ENCODE measurements at regions not wholly inside any gene's neighbourhood (a gene's known extent, or its start where the extent isn't known, plus 50 kb on each side); places are given as distances from the start of the nearest gene placed in this dataset.

GRCh38 chr21:23541571-23541970 lies 2065.7 kb downstream of the MRPL39 start:
- no peak overlapping the region for H3K27ac ChIP-seq (ENCODE audit: low read length)
- no peaks in the 10 kb centered on the region for H3K79me2 ChIP-seq (replicated peaks; ENCODE audit: insufficient read depth, low read length)
- no peak overlapping the region for H3K9ac ChIP-seq (ENCODE audit: low read length)
- no peaks in the 10 kb centered on the region for H3K9me2 ChIP-seq (ENCODE audit: insufficient read depth, low read length)
- TF ChIP-seq REST (IDR thresholded peaks at IDR 0.05; ENCODE audit: borderline replicate concordance) (no peak), MXI1 (conservative IDR thresholded peaks at IDR 0.05; ENCODE audit: poor library complexity, severe bottlenecking) (no peak), POLR2AphosphoS5 (IDR thresholded peaks at IDR 0.05) (no peak), TAF1 (IDR thresholded peaks at IDR 0.05; ENCODE audit: low read depth) (no peak), EP300 (conservative IDR thresholded peaks at IDR 0.05; ENCODE audit: poor library complexity, severe bottlenecking) (no peak), RAD21 (conservative IDR thresholded peaks at IDR 0.05) (no peak), SMC3 (conservative IDR thresholded peaks at IDR 0.05; ENCODE audit: poor library complexity) (no peak), EZH2 (IDR thresholded peaks at IDR 0.05; ENCODE audit: borderline replicate concordance, insufficient read depth, low read length, poor library complexity, severe bottlenecking) (no peak), CTCF (IDR thresholded peaks at IDR 0.05; ENCODE audit: poor library complexity, severe bottlenecking) (no peak)
- no peak overlapping the region for H2AFZ ChIP-seq (ENCODE audit: low read depth, low read length)
- no peaks in the 10 kb centered on the region for H4K20me1 ChIP-seq (ENCODE audit: insufficient read depth)
- no peaks in the 10 kb centered on the region for H3K27me3 ChIP-seq (ENCODE audit: insufficient read depth, low read depth, low read length)
- H3F3A ChIP-seq (ENCODE audit: insufficient read depth, low read length, poor library complexity, severe bottlenecking), result no peaks in the 10 kb centered on the region
- no peak overlapping the region for H3K4me3 ChIP-seq (ENCODE audit: low read length)
- H3K9me3 ChIP-seq (ENCODE audit: low read length), result no peaks in the 10 kb centered on the region
- H3K4me2 ChIP-seq (ENCODE audit: low read length), result no peak overlapping the region
- no peaks in the 10 kb centered on the region for H3K36me3 ChIP-seq (ENCODE audit: insufficient read depth, low read length)

DNA sequence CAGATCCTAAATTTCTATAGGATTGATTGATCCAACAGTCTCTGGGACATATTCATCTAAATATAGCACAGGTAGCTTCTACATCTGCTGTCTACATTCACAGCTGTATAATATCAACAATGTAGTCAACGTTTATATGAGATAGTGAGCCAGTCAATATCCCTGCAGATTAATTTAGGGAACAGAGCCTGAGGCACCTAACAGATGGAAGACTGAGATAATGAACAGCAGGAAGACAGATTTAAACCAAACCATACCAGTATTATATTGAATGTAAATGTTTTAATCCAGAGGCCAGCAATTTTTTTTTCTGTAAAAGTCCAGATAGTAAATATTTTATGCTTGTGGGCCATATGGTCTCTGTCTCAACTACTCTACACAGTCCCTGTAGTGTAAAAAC lies 2072.4 kb downstream of the MRPL39 start:
- no peaks in the 10 kb centered on the region for H3F3A ChIP-seq (ENCODE audit: insufficient read depth, low read length, poor library complexity, severe bottlenecking)
- no peak overlapping the region for H3K27ac ChIP-seq (ENCODE audit: low read length)
- no peaks in the 10 kb centered on the region for H3K36me3 ChIP-seq (ENCODE audit: insufficient read depth, low read length)
- no peak overlapping the region for H3K4me2 ChIP-seq (ENCODE audit: low read length)
- H3K9ac ChIP-seq (ENCODE audit: low read length), result no peak overlapping the region
- no peaks in the 10 kb centered on the region for H3K27me3 ChIP-seq (ENCODE audit: insufficient read depth, low read depth, low read length)
- no peak overlapping the region for H3K4me3 ChIP-seq (ENCODE audit: low read length)
- H3K9me3 ChIP-seq (ENCODE audit: low read length), result no peaks in the 10 kb centered on the region
- H4K20me1 ChIP-seq (ENCODE audit: insufficient read depth), result no peaks in the 10 kb centered on the region
- no peaks in the 10 kb centered on the region for H3K79me2 ChIP-seq (replicated peaks; ENCODE audit: insufficient read depth, low read length)
- H2AFZ ChIP-seq (ENCODE audit: low read depth, low read length), result no peak overlapping the region
- TF ChIP-seq CTCF (IDR thresholded peaks at IDR 0.05; ENCODE audit: poor library complexity, severe bottlenecking) (no peak), TAF1 (IDR thresholded peaks at IDR 0.05; ENCODE audit: low read depth) (no peak), RAD21 (conservative IDR thresholded peaks at IDR 0.05) (no peak), EP300 (conservative IDR thresholded peaks at IDR 0.05; ENCODE audit: poor library complexity, severe bottlenecking) (no peak), MXI1 (conservative IDR thresholded peaks at IDR 0.05; ENCODE audit: poor library complexity, severe bottlenecking) (no peak), SMC3 (conservative IDR thresholded peaks at IDR 0.05; ENCODE audit: poor library complexity) (no peak), POLR2AphosphoS5 (IDR thresholded peaks at IDR 0.05) (no peak), REST (IDR thresholded peaks at IDR 0.05; ENCODE audit: borderline replicate concordance) (no peak), EZH2 (IDR thresholded peaks at IDR 0.05; ENCODE audit: borderline replicate concordance, insufficient read depth, low read length, poor library complexity, severe bottlenecking) (no peak)
- no peaks in the 10 kb centered on the region for H3K9me2 ChIP-seq (ENCODE audit: insufficient read depth, low read length)

Data from neural cell (in vitro differentiated cells).